ENCODE measurements at regions not wholly inside any gene's neighbourhood (a gene's known extent, or its start where the extent isn't known, plus 50 kb on each side); places are given as distances from the start of the nearest gene placed in this dataset.

DNA sequence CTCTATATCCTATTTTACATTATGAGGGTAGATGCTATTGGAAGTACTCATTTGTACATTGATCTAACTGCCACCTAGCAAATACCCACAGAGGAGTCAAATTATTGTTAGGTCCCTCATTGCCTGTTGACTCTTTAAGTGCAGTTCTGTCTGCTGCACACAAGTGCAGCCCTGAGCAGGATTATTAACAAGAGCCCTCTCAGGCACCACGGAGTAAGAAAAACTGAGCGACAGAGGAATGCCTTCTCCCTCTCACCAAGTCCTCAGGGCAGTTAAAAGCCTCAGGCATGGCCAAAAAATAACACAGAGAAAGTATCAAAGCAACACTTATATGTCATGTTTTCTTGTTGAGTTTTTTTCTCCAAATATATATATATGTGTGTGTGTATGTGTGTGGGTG is 340.0 kb upstream of the NRG3 start:
- no peak overlapping the region for H3K4me2 ChIP-seq
- no peaks in the 10 kb centered on the region for H3K36me3 ChIP-seq (replicated peaks in 1 of 2; ENCODE audit: control insufficient read depth in 1 of 2, insufficient read depth in 2 of 2, low read length in 1 of 2)
- POLR2A ChIA-PET: no interaction called here
- no peaks in the 10 kb centered on the region for H3K79me2 ChIP-seq (ENCODE audit: insufficient read depth)
- CTCF ChIA-PET: no interaction called here
- H3K9me2 ChIP-seq: peaks cover 10% of the 10 kb centered on the region; the same call in 1 of the 2 replicates
- H3K9me3 ChIP-seq: no peaks in the 10 kb centered on the region; the same call in 1 of the 2 replicates
- no peaks in the 10 kb centered on the region for H3K4me1 ChIP-seq (ENCODE audit: control insufficient read depth in 1 of 2, insufficient read depth in 2 of 2, low read depth in 1 of 2, low read length in 1 of 2)
- H3K9ac ChIP-seq: no peak overlapping the region
- no peak overlapping the region for H3K27ac ChIP-seq (ENCODE audit: low read depth in 2 of 2, low read length in 1 of 2)
- WGBS (ENCODE audit: low lambda C conversion rate): 0% methylated on average over 2 of the region's 2 CpGs
- no peak for TF ChIP-seq SIN3A (IDR thresholded peaks at IDR 0.05; ENCODE audit: borderline replicate concordance, low read depth, low read length)
- TF ChIP-seq, protein P1, sequence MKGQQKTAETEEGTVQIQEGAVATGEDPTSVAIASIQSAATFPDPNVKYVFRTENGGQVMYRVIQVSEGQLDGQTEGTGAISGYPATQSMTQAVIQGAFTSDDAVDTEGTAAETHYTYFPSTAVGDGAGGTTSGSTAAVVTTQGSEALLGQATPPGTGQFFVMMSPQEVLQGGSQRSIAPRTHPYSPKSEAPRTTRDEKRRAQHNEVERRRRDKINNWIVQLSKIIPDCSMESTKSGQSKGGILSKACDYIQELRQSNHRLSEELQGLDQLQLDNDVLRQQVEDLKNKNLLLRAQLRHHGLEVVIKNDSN (IDR thresholded peaks at IDR 0.05; ENCODE audit: borderline replicate concordance, low read depth): no peak
- no peak for TF ChIP-seq FOXM1 (IDR thresholded peaks at IDR 0.05; ENCODE audit: low read depth)
- TF ChIP-seq, protein P2, sequence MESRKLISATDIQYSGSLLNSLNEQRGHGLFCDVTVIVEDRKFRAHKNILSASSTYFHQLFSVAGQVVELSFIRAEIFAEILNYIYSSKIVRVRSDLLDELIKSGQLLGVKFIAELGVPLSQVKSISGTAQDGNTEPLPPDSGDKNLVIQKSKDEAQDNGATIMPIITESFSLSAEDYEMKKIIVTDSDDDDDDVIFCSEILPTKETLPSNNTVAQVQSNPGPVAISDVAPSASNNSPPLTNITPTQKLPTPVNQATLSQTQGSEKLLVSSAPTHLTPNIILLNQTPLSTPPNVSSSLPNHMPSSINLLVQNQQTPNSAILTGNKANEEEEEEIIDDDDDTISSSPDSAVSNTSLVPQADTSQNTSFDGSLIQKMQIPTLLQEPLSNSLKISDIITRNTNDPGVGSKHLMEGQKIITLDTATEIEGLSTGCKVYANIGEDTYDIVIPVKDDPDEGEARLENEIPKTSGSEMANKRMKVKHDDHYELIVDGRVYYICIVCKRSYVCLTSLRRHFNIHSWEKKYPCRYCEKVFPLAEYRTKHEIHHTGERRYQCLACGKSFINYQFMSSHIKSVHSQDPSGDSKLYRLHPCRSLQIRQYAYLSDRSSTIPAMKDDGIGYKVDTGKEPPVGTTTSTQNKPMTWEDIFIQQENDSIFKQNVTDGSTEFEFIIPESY (IDR thresholded peaks at IDR 0.05; ENCODE audit: borderline replicate concordance, low read depth): no peak
- TF ChIP-seq POLR2AphosphoS5 (IDR thresholded peaks at IDR 0.05; ENCODE audit: low read depth, low read length): no peak
- TF ChIP-seq RCOR1 (IDR thresholded peaks at IDR 0.05; ENCODE audit: low read length): no peak
- DNase-seq: no peak
- no peak overlapping the region for H3K4me3 ChIP-seq (ENCODE audit: low read depth in 2 of 2, low read length in 1 of 2)
- no peaks in the 10 kb centered on the region for H4K20me1 ChIP-seq (ENCODE audit: insufficient read depth)
- H3K27me3 ChIP-seq (ENCODE audit: insufficient read depth): no peaks in the 10 kb centered on the region
- no peaks in the 10 kb centered on the region for H3F3A ChIP-seq (replicated peaks; ENCODE audit: insufficient read depth)
- H2AFZ ChIP-seq (ENCODE audit: low read depth): no peak overlapping the region

DNA sequence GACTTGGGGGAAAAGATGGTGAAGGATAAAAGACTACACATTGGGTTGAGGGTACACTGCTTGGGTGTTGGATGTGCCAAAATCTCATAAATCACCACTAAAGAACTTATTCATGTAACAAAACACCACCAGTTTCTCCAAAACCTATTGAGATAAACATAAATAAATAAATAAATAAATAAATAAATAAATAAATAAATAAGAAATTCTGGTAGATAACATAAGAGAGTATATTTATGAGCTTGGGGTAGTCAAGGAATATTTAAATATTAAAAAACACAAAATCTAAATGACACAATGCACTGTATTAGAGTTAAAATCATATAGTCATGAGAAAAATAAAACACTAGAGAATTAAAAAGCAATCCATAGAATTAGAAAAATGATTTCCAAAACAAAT is 333.5 kb upstream of the NRG3 start:
- peaks cover 10% of the 10 kb centered on the region; the same call in 1 of the 2 replicates for H3K9me2 ChIP-seq
- H3K27me3 ChIP-seq (ENCODE audit: insufficient read depth): no peaks in the 10 kb centered on the region
- POLR2A ChIA-PET: no interaction called here
- no peak for DNase-seq
- H3K4me3 ChIP-seq (ENCODE audit: low read depth in 2 of 2, low read length in 1 of 2): no peak overlapping the region
- no peak overlapping the region for H3K9ac ChIP-seq
- TF ChIP-seq, protein P1 (IDR thresholded peaks at IDR 0.05; ENCODE audit: borderline replicate concordance, low read depth): no peak
- TF ChIP-seq EZH2phosphoT487 (IDR thresholded peaks at IDR 0.05; ENCODE audit: borderline replicate concordance, low read depth) (no peak), FOXJ3 (CRISPR knock-in tag; IDR thresholded peaks at IDR 0.05) (no peak), MXI1 (IDR thresholded peaks at IDR 0.05; ENCODE audit: low read depth, low read length) (no peak), TEAD4 (IDR thresholded peaks at IDR 0.05; ENCODE audit: borderline replicate concordance, insufficient read depth) (no peak), SMC3 (IDR thresholded peaks at IDR 0.05; ENCODE audit: low read depth, low read length) (no peak), EP300 (IDR thresholded peaks at IDR 0.05; ENCODE audit: borderline replicate concordance in 1 of 2, low read depth in 1 of 2, low read length in 1 of 2) (no peak), RXRA (IDR thresholded peaks at IDR 0.05; ENCODE audit: borderline replicate concordance, low read depth) (no peak), CHD2 (IDR thresholded peaks at IDR 0.05; ENCODE audit: low read length, partially characterized antibody) (no peak), RFX5 (IDR thresholded peaks at IDR 0.05; ENCODE audit: low read length) (no peak), POLR2AphosphoS5 (IDR thresholded peaks at IDR 0.05; ENCODE audit: low read depth, low read length) (no peak), GABPA (IDR thresholded peaks at IDR 0.05; ENCODE audit: low read depth) (no peak), RAD21 (IDR thresholded peaks at IDR 0.05; ENCODE audit: low read length) (no peak), JUND (IDR thresholded peaks at IDR 0.05) (no peak), FOSL2 (IDR thresholded peaks at IDR 0.05; ENCODE audit: borderline replicate concordance, low read depth) (no peak), MEF2A (IDR thresholded peaks at IDR 0.05; ENCODE audit: borderline replicate concordance, low read depth) (no peak), RCOR1 (IDR thresholded peaks at IDR 0.05; ENCODE audit: low read length) (no peak)
- TF ChIP-seq, protein P3, sequence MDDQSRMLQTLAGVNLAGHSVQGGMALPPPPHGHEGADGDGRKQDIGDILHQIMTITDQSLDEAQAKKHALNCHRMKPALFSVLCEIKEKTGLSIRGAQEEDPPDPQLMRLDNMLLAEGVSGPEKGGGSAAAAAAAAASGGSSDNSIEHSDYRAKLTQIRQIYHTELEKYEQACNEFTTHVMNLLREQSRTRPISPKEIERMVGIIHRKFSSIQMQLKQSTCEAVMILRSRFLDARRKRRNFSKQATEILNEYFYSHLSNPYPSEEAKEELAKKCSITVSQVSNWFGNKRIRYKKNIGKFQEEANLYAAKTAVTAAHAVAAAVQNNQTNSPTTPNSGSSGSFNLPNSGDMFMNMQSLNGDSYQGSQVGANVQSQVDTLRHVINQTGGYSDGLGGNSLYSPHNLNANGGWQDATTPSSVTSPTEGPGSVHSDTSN (IDR thresholded peaks at IDR 0.05): no peak
- TF ChIP-seq, protein P4, sequence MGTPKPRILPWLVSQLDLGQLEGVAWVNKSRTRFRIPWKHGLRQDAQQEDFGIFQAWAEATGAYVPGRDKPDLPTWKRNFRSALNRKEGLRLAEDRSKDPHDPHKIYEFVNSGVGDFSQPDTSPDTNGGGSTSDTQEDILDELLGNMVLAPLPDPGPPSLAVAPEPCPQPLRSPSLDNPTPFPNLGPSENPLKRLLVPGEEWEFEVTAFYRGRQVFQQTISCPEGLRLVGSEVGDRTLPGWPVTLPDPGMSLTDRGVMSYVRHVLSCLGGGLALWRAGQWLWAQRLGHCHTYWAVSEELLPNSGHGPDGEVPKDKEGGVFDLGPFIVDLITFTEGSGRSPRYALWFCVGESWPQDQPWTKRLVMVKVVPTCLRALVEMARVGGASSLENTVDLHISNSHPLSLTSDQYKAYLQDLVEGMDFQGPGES (IDR thresholded peaks at IDR 0.05; ENCODE audit: low read depth, low read length): no peak
- TF ChIP-seq, protein P5, sequence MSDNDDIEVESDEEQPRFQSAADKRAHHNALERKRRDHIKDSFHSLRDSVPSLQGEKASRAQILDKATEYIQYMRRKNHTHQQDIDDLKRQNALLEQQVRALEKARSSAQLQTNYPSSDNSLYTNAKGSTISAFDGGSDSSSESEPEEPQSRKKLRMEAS (IDR thresholded peaks at IDR 0.05; ENCODE audit: low read depth): no peak
- no peaks in the 10 kb centered on the region for H3K36me3 ChIP-seq (replicated peaks in 1 of 2; ENCODE audit: control insufficient read depth in 1 of 2, insufficient read depth in 2 of 2, low read length in 1 of 2)
- no peaks in the 10 kb centered on the region for H4K20me1 ChIP-seq (ENCODE audit: insufficient read depth)
- CTCF ChIA-PET: no interaction called here
- H3K9me3 ChIP-seq: no peaks in the 10 kb centered on the region; the same call in 1 of the 2 replicates
- no peak overlapping the region for H2AFZ ChIP-seq (ENCODE audit: low read depth)
- H3K79me2 ChIP-seq (ENCODE audit: insufficient read depth): no peaks in the 10 kb centered on the region
- no peaks in the 10 kb centered on the region for H3K4me1 ChIP-seq (ENCODE audit: control insufficient read depth in 1 of 2, insufficient read depth in 2 of 2, low read depth in 1 of 2, low read length in 1 of 2)
- no peak overlapping the region for H3K4me2 ChIP-seq
- H3F3A ChIP-seq (replicated peaks; ENCODE audit: insufficient read depth): no peaks in the 10 kb centered on the region
- no peak overlapping the region for H3K27ac ChIP-seq (ENCODE audit: low read depth in 2 of 2, low read length in 1 of 2)
